ENCODE measurements at regions not wholly inside any gene's neighbourhood (a gene's known extent, or its start where the extent isn't known, plus 50 kb on each side); places are given as distances from the start of the nearest gene placed in this dataset.

DNA sequence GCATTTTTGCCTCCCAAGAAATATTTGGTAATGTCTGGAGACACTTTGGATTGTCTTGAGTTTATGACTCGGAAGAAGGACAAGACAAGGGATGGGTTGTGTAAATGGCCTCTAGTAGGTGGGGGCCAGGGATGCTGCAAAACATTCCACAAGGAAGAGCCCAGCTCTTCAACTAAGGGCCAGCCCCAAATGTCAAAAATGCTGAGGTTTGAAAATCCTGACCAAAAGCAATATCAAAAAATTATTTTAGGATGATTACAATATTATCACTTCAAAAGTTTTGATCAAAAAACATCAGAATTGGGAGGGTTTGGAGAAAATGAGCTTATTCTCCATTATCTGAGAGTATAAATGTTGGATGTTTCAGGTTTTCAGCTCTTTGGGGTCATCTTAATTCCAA is 248.9 kb upstream of the SLC24A2 start:
- DNase-seq, result no peak

DNA sequence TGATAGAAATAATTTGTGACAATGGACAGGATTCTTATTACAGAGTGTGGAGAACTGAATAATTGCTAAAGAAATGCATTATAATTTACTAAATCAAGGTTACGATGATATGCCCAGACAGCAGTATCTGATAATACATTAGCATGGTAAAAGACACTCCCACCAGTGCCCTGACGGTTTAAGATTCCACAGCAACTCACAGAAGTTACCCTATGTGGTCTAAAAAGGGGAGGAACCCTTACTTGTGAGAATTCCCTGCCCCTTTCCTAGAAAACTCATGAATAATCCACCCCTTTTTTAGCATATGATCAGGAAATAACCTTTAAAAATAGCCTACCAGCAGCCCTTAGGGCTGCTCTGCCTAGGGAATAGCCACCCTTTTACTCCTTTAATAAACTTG is 244.7 kb upstream of the SLC24A2 start:
- no peak for DNase-seq

DNA sequence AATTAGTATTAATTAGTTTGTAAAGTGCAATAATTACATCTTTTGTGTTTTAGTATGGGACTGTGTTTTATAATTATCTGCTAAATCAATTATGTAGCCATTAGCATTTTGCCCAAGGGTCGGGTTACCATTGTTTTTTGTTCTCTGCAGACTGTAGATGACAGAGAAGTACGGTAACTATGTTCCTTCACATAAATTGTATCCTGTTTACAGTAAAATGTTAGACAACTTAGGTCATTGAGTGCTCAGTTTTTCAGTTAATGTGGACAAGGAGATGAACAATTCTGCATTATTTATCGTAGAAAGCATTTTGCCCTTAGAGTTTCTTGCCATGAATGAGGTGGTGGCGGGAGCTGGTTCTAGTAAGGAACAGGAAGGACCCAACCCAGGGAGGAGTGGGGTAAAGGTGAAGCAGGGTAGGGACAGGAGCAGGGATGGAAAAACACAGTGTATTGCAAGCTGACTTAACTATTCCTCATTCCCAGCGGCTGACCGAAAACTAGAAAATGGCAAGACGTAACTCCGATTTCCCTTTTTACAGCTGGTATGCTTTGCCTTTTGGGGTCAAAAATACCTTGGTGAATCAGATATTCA is 243.7 kb upstream of the SLC24A2 start:
- no peak for DNase-seq

DNA sequence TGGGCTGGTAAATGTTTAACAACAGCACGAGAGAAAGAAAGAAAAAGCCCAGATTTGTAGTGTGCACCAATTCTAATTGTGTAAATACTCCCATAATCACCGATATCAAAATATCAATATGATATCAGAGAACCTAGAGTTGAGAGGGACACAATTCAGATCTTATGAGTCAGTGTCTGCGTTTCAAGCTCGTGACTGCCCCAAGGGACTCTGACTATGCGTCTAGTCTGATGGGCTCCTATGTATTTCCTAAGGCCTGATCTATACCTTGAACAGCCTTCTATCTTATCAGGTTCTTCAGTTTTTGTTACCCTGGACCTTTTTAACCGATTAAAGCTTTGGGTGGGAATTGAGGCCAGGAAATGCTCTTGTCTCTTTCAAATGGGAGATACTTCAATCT is 243.0 kb upstream of the SLC24A2 start:
- DNase-seq, result no peak

DNA sequence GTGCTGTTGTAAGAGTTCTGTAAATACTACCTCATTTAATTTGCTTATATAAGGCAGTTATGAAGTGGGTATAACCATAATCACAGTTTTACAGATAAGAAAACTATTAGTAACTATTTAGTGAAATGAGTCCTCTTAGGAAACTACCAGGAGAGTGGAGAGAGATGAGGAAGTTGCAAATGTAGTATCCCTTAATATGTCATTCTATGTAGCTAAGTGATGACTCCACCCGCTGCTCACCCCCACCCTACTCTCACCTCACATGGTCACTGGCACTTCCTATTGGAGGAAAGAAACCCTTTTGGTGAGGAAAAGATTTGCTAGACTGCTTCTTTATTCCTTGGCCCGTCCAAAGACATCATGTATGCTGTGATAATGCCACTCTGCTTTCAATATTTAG is 241.8 kb upstream of the SLC24A2 start:
- DNase-seq, result no peak

DNA sequence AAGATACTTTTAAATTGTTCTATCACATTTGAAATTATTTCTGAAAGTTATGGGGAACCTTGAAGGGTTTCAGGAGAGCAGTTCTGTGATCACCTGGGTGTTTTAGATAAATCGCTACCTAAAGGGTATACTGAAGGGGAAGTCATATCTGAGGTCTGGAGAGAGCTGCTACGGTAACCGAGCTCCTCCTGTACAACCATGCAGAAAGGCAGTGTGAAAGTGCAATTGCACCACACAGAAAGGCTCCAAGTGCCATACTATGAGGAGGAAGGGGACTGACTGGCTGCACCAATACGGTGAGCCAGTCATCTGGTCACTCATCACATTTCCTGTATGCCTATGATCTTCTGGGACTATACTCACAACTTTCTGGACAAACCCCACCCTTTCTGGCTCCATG is 241.4 kb upstream of the SLC24A2 start:
- DNase-seq, result no peak

DNA sequence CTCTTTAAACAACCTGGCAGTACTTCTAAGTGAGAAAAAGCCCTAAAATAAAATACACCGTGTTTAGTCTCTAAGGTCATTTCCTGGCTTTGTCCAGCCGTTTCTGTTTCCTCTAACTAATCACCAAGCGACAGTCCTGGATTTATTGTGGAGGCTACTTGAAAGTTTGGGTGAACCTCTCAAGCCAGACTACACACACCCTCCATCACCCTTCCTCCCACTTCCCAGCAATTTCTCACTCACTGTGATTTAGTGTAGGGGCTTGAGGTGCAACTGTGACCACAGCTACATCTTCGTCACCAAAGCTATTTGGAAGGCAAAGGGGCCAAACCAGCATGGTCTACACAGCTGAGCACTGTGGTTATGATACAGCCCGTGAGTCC is 240.0 kb upstream of the SLC24A2 start:
- no peak for DNase-seq

DNA sequence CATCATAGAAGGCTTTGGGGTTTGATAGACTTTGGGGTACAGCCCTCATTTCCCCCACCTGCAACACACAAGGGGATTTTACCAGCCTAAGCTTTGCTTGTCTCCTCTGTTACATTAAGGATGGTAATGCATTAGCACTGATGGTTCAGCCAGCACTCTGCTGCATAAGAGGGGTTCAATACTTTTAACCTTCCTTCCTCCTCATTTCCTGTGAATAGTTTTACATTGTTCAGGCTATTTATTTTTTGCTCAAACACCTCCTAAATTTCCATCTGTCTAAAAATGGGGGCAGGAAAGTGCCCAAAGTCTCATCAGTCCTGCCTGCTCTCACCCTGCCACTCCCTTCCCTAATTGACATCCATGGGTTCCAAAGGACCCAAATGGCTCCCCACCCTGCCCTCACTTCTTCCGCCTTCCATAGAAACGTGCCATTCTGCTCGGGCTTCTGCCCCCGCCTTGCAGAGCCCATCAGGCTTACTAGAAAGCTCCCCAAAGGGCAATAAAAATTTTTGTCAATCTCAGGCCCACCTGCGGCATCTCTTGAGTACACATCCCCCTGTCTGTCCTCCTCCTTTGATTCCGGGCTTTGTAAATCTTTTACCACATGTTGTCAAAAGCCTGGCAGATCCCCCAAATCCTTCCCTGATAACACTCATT is 239.5 kb upstream of the SLC24A2 start:
- no peak for DNase-seq

DNA sequence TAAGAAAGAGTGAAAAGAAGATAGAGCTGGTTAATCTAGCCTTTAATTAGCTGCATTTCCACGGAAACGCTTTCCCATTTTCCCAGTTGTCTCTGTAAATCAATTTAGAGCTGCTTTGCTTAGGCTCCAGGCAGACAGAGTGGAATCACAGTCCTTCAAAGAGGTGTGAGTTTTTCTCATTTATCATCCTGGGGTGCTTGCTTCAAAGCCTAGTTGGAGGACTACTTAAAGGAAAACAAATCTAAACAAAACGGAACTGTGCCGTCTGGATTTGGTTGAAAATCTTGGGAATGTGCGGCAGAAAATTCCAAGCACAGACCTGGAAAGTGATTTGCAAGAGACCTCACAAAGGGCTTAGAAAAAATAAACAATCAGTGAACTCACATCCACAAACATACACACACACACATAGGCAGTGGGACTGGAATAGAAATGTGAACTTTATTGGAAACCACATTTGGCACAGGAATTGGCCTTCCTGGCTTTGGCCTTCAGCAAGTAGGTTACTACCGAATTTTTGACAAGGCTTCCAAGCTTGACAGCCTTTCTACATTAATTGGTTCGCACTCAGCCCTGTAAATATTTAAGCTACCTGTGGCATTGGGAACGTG is 235.2 kb upstream of the SLC24A2 start:
- no peak for DNase-seq

DNA sequence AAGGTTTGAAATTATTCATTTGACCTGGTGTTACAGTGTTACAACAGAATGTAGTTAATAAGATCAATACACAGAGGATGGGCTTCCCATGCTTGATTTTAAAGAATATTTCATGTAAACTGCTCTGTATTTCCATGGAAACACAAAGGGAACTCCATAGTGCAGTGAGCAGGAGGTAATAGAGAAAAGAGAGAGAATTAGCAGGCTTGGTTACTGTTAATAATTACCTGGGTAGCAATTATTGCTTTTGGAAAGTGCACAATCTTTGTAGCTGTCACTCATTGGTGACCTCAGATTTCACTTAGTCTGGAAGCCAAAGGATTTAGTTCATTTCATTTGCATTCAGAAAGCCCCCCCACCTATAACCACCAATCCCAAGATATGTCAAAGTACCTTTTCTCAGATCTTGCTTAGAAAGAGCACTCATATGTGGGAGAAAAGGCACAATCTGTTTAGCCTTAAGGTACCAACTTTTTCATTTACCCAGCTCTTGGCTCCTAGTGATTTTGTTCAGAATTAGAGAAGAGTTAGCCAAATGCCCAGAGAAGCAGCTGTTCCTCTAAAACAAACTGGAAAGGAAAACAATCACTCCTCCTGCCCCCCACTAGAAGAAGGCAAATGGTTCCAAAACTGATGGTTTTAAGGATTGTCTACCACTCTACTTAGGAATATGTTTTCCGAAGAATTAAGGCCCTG is 234.5 kb upstream of the SLC24A2 start:
- no peak for DNase-seq

DNA sequence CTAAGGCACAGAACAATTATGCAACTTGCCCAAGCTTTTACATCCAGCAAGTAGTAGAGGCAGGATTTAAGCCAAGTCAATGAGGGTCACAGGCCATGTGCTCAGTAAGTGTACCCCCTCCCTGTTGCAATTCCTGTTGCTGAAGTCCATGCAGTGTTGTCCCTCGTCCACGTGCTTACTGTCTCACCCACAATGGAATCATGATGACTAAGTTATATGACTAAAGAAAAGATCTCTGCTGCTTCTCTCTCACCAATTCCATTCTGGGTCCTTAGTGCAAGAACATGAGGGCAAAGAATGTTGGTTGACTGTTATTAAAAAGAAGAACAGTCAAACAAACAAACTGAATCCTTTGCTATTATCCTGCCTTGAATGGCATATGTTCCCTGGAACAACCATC is 233.6 kb upstream of the SLC24A2 start:
- no peak for DNase-seq

DNA sequence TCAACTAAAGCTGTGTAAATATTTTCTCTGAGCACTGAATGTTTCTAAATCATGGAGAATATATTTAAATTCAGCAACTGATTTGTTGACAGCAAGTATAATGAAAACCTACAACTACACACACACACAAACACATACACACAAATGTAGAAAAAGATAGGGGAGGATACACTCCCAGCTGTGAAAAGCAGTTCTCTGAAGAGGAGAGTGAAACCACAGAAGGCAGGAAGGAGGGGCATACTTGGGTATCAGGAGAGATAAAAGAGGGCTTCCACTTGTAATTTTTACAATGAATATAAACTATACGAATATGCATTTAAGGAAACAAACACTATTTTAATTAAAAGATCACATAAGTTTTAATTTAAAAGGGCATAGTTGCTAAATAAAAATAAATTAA is 227.8 kb upstream of the SLC24A2 start:
- DNase-seq, result no peak

DNA sequence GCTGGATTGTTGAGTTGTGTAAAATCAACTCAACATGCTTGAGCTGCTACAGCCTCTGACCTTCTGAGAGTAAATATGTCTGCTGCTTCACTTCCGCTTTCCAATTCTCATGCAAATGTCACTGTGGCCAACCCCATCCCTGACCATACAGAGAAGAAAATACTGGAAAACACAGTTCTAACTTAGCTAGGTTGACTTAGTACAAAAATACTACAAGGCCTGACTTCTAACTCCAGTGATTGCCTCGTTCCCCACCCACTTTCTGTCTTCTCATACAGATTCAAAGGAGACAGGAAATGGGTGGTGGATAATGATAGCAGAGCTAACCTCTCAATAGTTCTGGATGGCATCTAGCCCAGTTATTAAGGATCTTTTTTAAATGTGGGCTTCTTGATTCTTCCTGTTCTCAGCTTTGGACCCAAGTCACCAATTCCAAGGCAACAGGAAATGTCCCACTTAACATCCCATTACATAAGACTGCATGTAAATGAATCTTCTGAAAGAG is 226.6 kb upstream of the SLC24A2 start:
- DNase-seq, result no peak

DNA sequence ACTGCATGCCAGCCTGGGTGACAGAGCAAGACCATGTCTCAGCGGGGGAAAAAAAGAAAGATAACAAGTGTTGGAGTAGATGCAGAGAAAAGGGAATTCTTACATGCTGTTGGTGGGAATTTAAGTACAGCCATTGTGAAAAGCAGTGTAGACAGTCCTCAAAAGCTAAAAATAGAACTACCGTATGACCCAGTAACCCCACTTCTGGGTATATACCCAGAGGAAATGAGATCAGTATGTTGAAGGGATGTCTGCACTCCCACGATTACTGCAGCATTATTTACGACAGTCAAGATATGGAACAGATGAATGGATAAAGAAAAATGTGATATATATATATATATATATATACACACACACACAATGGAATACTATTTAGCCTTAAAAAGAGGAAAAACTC is 225.3 kb upstream of the SLC24A2 start:
- no peak for DNase-seq

DNA sequence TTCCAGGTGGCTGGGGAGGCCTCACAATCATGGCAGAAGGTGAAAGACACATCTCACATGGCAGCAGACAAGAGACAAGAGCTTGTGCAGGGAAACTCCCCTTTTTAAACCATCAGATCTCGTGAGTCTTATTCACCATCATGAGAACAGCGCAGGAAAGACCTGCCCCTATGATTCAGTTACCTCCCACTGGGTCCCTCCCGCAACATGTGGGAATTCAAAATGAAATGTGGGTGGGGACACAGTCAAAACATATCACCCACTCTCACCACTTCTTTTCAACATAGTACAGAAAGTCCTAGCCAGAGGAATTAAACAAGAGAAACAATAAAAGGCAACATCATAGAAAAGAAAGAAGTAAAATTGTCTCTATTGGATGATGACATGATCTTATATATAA is 223.4 kb upstream of the SLC24A2 start:
- no peak for DNase-seq

DNA sequence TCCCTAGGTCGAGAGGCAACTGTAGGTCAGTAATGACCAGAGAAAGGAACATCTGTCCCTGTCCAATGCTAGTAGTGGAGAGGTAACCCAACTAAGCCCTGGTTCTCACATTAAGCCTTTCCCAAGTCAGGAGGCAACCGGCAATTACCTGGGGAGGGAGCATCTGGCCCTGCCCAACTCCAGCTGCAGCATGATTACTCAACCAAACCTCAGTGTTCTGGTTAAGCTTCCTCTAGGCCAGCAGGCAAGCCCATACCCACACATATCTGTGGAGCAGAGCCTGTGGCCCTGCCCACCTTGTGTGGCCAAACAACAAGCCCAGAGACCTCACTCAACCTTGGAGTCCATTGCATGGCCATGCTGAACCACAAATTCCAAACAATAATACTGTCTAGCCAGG is 220.8 kb upstream of the SLC24A2 start:
- DNase-seq, result no peak

DNA sequence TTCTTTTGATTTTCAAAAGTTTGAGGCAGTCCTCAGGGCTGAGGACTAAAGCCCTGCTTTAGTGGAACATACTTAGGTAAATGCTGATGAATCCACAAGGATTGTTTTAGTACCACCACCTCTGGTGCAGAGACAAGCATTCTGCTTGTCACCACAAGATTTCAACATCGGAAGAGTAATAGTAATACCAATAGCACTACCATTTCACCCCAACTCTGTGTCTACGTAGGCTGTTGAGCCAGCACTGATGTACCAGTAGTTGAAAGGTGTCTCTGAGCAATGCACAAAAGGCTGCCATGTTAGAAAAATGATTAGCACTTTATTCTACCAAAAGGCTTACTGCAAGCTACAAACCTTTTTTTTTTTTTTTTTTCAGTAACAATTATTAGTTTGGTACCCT is 213.2 kb upstream of the SLC24A2 start:
- DNase-seq, result no peak

DNA sequence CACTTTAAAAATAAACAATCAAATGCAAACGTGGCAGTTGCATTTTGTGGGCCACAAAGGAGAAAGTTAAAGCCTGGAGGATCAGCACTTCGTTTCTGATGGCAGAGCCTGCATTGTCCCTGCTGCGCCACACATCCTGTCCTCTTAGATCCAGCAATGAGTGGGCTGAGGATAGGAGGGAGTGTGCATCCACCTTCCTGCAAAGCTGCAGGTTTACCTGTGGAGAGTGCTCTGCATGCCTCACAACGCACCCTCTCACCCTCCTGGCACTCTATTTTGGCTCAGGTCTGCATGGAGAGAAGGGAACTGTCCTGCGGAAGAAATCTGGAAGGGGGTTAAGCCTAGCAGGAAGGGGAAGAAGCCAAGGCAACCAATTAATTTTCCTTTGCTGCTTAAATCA is 212.2 kb upstream of the SLC24A2 start:
- no peak for DNase-seq

DNA sequence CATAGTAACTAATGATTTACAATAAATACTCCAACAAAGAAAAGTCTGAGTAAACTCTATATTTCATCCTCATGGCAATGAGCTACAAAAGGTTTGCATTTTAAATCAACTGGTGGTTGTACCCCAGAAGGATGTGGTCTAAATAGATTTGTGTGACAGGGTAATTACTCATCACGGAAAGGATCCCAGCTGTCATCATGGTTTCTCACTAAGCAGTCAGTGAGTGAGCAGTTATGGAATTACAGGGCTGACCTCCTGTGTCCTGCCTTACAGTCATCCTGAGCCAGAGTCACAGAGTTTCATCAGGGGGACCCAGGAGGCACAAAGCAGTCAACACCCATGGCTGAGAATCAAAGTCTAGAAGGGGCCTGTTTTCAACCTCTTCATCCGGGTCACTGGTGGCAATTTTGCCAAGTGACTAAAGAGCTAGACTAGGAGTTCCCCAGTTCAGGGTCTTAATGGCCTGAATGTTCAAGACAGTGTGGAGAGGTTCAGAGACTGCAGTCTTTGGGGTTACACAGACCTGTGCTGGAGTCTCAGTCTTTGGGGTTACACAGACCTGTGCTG is 210.7 kb upstream of the SLC24A2 start:
- no peak for DNase-seq

DNA sequence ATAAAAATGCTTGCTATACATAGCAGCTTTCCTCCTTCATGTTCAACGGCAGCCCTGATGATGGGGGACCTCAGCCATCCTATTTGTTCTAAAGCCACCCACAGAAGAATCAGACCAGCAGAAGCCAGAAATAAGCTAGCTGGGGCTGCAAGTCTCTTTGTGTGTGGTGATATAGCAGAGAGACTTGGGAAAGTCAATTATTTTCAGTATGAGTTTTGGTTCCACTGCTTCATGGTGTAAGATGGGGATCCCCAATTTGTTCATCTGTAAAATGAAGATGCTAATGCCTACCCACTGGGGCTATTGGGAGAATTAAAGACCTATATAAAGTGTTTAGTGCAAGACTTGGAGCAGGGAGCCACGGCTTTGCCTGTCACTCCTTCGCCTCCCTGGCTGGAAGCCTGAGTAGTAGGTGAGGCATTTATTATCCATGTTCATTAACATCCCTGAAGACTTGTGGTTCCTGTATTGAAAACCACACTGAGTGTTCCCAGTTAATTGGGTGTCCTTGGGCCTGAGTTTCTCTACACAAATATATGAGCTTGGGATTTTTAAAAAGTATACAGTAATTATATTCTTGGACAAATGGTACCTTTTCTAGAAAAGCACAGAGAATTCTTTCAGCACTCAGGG is 210.1 kb upstream of the SLC24A2 start:
- no peak for DNase-seq

DNA sequence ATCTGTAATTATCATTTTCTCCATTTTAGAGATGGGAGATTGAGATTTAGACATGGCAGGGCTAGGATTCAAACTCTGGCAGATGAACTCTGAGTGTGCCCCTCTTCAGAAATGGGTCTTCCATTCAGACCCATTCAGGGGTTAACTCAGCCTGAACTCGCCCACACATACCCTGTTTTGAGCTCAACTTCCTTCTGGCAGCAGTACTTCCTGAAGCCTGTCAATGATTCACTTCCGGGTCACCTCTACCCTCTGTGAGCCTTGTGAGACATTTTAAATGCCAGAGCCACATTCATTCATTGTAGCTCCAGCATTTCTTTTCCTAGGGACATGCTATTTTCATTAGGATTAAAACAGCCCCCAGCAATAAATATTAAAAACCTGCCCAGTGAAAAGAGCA is 209.3 kb upstream of the SLC24A2 start:
- no peak for DNase-seq

DNA sequence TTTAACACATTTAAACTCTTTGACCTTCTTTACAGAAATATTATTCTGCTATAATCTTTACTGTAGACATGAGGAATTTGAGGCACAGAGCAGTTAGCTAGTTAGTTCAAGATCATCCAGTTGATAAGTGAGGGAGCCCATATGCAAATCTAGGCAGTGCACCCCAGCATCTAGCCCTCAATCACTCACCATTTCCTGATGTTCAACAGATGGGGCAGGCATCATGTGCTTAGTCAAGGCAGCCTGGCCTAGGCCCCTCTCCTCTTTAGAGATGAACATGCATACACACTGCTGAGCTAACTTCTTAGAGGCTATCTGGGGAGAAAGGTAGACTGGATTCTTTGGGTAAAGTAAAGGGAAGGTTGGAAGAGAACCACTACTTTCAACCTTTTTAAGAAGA is 206.8 kb upstream of the SLC24A2 start:
- no peak for DNase-seq

DNA sequence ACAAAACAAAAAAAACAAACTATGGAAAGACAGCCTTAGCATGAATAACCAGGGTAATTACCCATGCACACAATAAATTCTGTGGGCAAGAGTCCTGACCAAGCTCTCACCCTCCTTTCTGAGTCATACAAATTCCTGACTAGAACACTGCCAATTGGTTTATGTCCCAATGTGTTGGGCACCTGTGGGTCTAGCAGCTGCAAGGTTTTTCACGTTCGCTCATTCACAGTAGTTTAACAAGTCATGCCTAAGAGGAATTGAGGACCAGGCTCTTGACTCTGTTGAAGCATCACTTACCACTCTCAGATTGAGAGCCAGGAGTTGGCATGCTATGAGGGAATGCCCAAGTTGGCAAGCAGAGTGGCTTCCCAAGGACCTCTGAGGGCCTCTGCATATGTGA is 205.5 kb upstream of the SLC24A2 start:
- DNase-seq, result peak; percentile 12
